GM10266 (cell line): ENCODE measurements at regions not wholly inside any gene's neighbourhood (a gene's known extent, or its start where the extent isn't known, plus 50 kb on each side); places are given as distances from the start of the nearest gene placed in this dataset.

Experiments used
- DNase-seq: peaks from one replicate; pipeline ENCODE4 v3.0.0; 2012; ENCODE audit errors: extremely low spot score
- CTCF ChIP-seq: IDR thresholded peaks from 2 replicates; pipeline ENCODE4 v1.5.1; 2012; ENCODE audit warnings: mild to moderate bottlenecking, low read depth; ENCODE audit not compliant: control insufficient read depth, insufficient read depth; ENCODE audit errors: missing control alignments

GRCh38 chr4:180377741-180378140, 1865.5 kb upstream of the TENM3 start:
- DNase-seq = no peak
- no peak for TF ChIP-seq CTCF

- TF ChIP-seq CTCF = no peak
- DNase-seq = no peak
These were observed 1862.5 kb upstream of the TENM3 start for GRCh38 chr4:180380733-180381132.

GRCh38 chr4:180391613-180392012, 1851.6 kb upstream of the TENM3 start:
- no peak for DNase-seq
- TF ChIP-seq CTCF = no peak

- peak; percentile 10 for DNase-seq
These were observed 1848.9 kb upstream of the TENM3 start for GRCh38 chr4:180394312-180394711.

GRCh38 chr4:180394730-180395129, 1848.5 kb upstream of the TENM3 start:
- no peak for DNase-seq
- TF ChIP-seq CTCF = no peak

More at GRCh38 chr4:180394312-180394711, 1848.9 kb upstream of the TENM3 start:
- no peak for TF ChIP-seq CTCF

GRCh38 chr4:180398564-180398963, 1844.6 kb upstream of the TENM3 start:
- TF ChIP-seq CTCF = no peak
- DNase-seq = no peak

GRCh38 chr4:180407275-180407885, 1835.8 kb upstream of the TENM3 start:
- no peak for TF ChIP-seq CTCF
- DNase-seq = no peak
